Caco-2 (cell line): ENCODE measurements at regions not wholly inside any gene's neighbourhood (a gene's known extent, or its start where the extent isn't known, plus 50 kb on each side); places are given as distances from the start of the nearest gene placed in this dataset.

ENCODE experiments used
- BruUV-seq: library from RNA; stranded (reverse); fragments of 400-500 nt; replicated peaks from 2 replicates; lab custom pipeline; 2021; lab: Mats Ljungman, UMichigan
- CTCF ChIA-PET: fragments of 300-600 bp; sonication (Branson Sonifier 250); formaldehyde crosslinking; loops from one replicate; lab custom pipeline; 2022; ENCODE audit warnings: antibody characterized with exemption; lab: Charles Lee
- POLR2A ChIA-PET: fragments of 300-600 bp; sonication (Branson Sonifier 250); formaldehyde crosslinking; loops from one replicate; lab custom pipeline; 2022; ENCODE audit warnings: antibody characterized with exemption; lab: Charles Lee
- DNase-seq, 2 experiments: peaks; one replicate each; pipeline versions ENCODE4 v3.0.0 to v3.0.0-alpha.2; 2020 to 2022
- H3K27me3 ChIP-seq: replicated peaks from 2 replicates; pipeline ENCODE4 v1.6.0; 2011; ENCODE audit warnings: low read length; ENCODE audit not compliant: control insufficient read depth, insufficient read depth
- H3K36me3 ChIP-seq: 2 replicates; pipeline ENCODE4 v1.5.1; 2011; ENCODE audit warnings: low read length; ENCODE audit not compliant: control insufficient read depth, insufficient read depth
- H3K4me1 ChIP-seq: fragments of 250-450 bp; sonication (Bioruptor Pico); 2 replicates; pipeline ENCODE4 v1.5.1; 2020; ENCODE audit warnings: mild to moderate bottlenecking
- H3K4me3 ChIP-seq: 2 replicates; pipeline ENCODE4 v1.5.1; 2011; ENCODE audit warnings: low read depth, mild to moderate bottlenecking, control low read depth, low read length
- H3K9me3 ChIP-seq: fragments of 250-450 bp; sonication (Bioruptor Pico); 2 replicates; pipeline ENCODE4 v1.5.1; 2020; ENCODE audit warnings: mild to moderate bottlenecking, moderate library complexity
- H3K27ac Mint-ChIP-seq: one replicate; pipeline ENCODE4 v1.8.0; 2022; ENCODE audit warnings: mixed read lengths; ENCODE audit not compliant: unreplicated experiment
- H3K27me3 Mint-ChIP-seq: one replicate; pipeline ENCODE4 v1.8.0; 2022; ENCODE audit warnings: mixed read lengths; ENCODE audit not compliant: insufficient read depth, unreplicated experiment
- H3K36me3 Mint-ChIP-seq: one replicate; pipeline ENCODE4 v1.8.0; 2022; ENCODE audit warnings: mild to moderate bottlenecking, mixed read lengths; ENCODE audit not compliant: insufficient read depth, unreplicated experiment
- H3K4me1 Mint-ChIP-seq: one replicate; pipeline ENCODE4 v1.8.0; 2022; ENCODE audit warnings: low read depth, mixed read lengths; ENCODE audit not compliant: unreplicated experiment
- H3K4me3 Mint-ChIP-seq: one replicate; pipeline ENCODE4 v1.8.0; 2022; ENCODE audit warnings: mild to moderate bottlenecking, moderate library complexity, mixed read lengths; ENCODE audit not compliant: unreplicated experiment
- H3K9me3 Mint-ChIP-seq: one replicate; pipeline ENCODE4 v1.8.0; 2022; ENCODE audit warnings: mixed read lengths; ENCODE audit not compliant: unreplicated experiment
- CTCF ChIP-seq, 2 experiments: fragments of 200-600 bp in 1 of 2; IDR thresholded peaks; 1 replicate in 1 of 2; 2 replicates in 1 of 2; pipeline versions ENCODE4 v1.5.1 to v1.8.0; 2011 to 2022; ENCODE audit warnings: antibody characterized with exemption in 1 of 2, control low read depth in 1 of 2, inconsistent platforms in 1 of 2, low read depth in 1 of 2, low read length in 1 of 2, mild to moderate bottlenecking in 1 of 2, moderate library complexity in 1 of 2; ENCODE audit not compliant: insufficient read depth in 1 of 2, severe bottlenecking in 1 of 2, unreplicated experiment in 1 of 2
- intact Hi-C: fragments of 100-400 bp; cut with micrococcal nuclease; formaldehyde crosslinking; loops from one replicate; pipeline ENCODE4 v1.10.0; 2022; ENCODE audit not compliant: unreplicated experiment

DNA sequence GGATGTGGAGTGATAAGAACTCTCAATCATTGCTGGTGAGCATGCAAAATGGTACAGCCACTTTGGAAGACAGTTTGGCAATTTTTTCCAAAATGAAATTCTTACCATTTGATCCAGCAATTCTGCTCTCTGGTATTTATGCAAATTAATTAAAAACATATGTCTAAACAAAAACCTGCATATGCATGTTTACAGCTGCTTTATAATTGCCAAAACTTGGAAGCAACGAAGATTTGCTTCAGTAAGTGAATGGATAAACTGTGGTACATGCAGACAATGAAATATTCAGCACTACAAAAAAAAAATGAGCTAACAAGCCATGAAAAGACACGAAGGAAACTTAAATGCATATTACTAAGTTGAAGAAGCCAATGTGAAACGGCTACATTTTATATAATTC, 55.5 kb upstream of the SMLR1 start:
- POLR2A ChIA-PET = no interaction called here
- H3K27ac Mint-ChIP-seq = no peak overlapping the region
- H3K9me3 Mint-ChIP-seq = no peaks in the 10 kb centered on the region
- H3K27me3 Mint-ChIP-seq = no peaks in the 10 kb centered on the region
- Histone ChIP-seq H3K9me3 (no peaks in the 10 kb centered on the region), H3K4me1 (no peaks in the 10 kb centered on the region), H3K4me3 (no peak overlapping the region), H3K36me3 (no peaks in the 10 kb centered on the region), H3K27me3 (no peaks in the 10 kb centered on the region)
- no peaks in the 10 kb centered on the region for H3K4me1 Mint-ChIP-seq
- no peak overlapping the region for H3K4me3 Mint-ChIP-seq
- H3K36me3 Mint-ChIP-seq = no peaks in the 10 kb centered on the region
- DNase-seq = no peak
- CTCF ChIA-PET = no interaction called here
- intact Hi-C loops = no loop called here
- no peak for TF ChIP-seq CTCF (IDR thresholded peaks at IDR 0.05; ENCODE audit: insufficient read depth in 1 of 2, low read depth in 1 of 2, low read length in 1 of 2, severe bottlenecking in 1 of 2, unreplicated experiment in 1 of 2)
- BruUV-seq = no TSS peak

GRCh38 chr6:130773860-130774259, 53.3 kb upstream of the SMLR1 start:
- BruUV-seq = no TSS peak
- Histone ChIP-seq H3K4me3 (no peak overlapping the region), H3K27me3 (no peaks in the 10 kb centered on the region), H3K4me1 (no peaks in the 10 kb centered on the region), H3K36me3 (no peaks in the 10 kb centered on the region), H3K9me3 (no peaks in the 10 kb centered on the region)
- ChIA-PET CTCF (no interaction called here), POLR2A (no interaction called here)
- no peak overlapping the region for H3K27ac Mint-ChIP-seq
- DNase-seq = no peak
- no peaks in the 10 kb centered on the region for H3K36me3 Mint-ChIP-seq
- intact Hi-C loops = no loop called here
- H3K4me3 Mint-ChIP-seq = no peak overlapping the region
- no peaks in the 10 kb centered on the region for H3K4me1 Mint-ChIP-seq
- no peak for TF ChIP-seq CTCF (IDR thresholded peaks at IDR 0.05; ENCODE audit: insufficient read depth in 1 of 2, low read depth in 1 of 2, low read length in 1 of 2, severe bottlenecking in 1 of 2, unreplicated experiment in 1 of 2)
- no peaks in the 10 kb centered on the region for H3K9me3 Mint-ChIP-seq
- H3K27me3 Mint-ChIP-seq = no peaks in the 10 kb centered on the region

GRCh38 chr6:130775411-130776012, 51.7 kb upstream of the SMLR1 start:
- Mint-ChIP-seq H3K4me3 (no peak overlapping the region), H3K9me3 (peaks cover 10% of the 10 kb centered on the region), H3K27me3 (no peaks in the 10 kb centered on the region), H3K27ac (no peak overlapping the region), H3K36me3 (no peaks in the 10 kb centered on the region), H3K4me1 (no peaks in the 10 kb centered on the region)
- no peak for TF ChIP-seq CTCF (IDR thresholded peaks at IDR 0.05; ENCODE audit: insufficient read depth in 1 of 2, low read depth in 1 of 2, low read length in 1 of 2, severe bottlenecking in 1 of 2, unreplicated experiment in 1 of 2)
- no peaks in the 10 kb centered on the region for H3K4me1 ChIP-seq
- H3K4me3 ChIP-seq = no peak overlapping the region
- no peak for DNase-seq
- no peaks in the 10 kb centered on the region for H3K27me3 ChIP-seq
- BruUV-seq = no TSS peak
- no peaks in the 10 kb centered on the region for H3K36me3 ChIP-seq
- CTCF ChIA-PET = no interaction called here
- POLR2A ChIA-PET = no interaction called here
- H3K9me3 ChIP-seq = no peaks in the 10 kb centered on the region
- intact Hi-C loops = no loop called here
